T follicular helper cell (primary cell): ENCODE measurements at regions not wholly inside any gene's neighbourhood (a gene's known extent, or its start where the extent isn't known, plus 50 kb on each side); places are given as distances from the start of the nearest gene placed in this dataset.

Source experiments
- DNase-seq: peaks from one replicate; pipeline ENCODE4 v3.0.0-alpha.2; 2020; ENCODE audit warnings: low read depth

- DNase-seq: no peak
Observed at GRCh38 chr3:111473550-111473949, 68.4 kb upstream of the CD96 start.

- no peak for DNase-seq
Observed at GRCh38 chr3:111476701-111477100, 65.3 kb upstream of the CD96 start.

GRCh38 chr3:111480091-111480490 is 61.9 kb upstream of the CD96 start:
- no peak for DNase-seq

DNA sequence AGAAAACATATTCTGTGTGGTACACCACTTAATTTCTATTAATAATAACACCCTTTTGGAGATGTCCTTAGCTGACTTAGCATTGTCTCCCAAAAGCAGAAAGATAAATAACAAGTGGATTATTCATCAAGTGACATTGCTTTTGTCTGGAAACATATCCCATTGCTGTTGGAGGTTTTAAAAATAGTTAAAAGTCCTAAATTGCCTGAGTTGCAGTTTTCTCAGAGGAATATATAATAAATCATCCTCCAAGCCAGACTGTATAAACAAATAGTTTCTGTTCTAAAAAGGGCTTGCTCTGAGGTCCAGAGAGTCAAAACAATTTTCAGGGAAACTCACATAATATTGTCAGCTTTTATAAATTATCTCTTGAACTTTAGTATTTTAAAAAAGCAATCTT is 60.4 kb upstream of the CD96 start:
- DNase-seq: no peak

DNA sequence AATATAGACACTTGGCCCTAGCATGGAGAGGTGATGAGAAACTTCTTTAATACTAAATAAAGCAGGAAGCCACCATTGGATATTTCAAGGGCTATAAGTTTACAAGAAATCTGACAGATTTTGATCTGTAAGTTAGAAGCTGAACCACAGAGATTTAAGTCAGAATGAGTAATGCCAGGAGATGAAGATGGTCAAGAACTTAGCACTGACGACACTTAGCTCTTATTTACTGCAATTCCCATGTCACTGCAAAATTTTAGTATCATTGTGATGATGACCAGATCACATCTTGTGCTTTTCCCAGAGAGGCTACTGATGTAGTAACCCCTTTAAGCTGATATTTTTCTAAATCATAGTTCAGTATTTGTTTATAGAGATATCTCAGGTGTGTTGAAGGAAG is 59.4 kb upstream of the CD96 start:
- DNase-seq: no peak

DNA sequence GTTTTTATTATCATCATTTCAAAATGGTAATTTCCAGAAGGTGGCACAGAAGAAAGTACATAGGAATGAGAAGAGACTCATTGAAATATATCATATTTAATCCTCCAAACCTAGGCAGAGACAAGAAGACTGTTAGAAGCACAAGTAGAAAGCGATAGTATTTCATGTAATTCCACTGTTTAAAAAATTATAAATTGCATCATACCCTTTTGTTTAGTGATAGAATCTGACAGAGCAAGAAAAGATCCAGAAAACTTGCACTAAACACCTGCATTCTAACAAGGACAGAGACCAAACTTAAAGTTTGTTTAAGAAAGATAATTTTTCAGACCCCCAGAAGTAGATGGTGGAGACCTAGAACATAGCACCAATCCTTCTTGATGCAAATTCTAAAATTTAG is 56.9 kb upstream of the CD96 start:
- no peak for DNase-seq
